HepG2 (cell line): ENCODE measurements at regions not wholly inside any gene's neighbourhood (a gene's known extent, or its start where the extent isn't known, plus 50 kb on each side); places are given as distances from the start of the nearest gene placed in this dataset.

ENCODE experiments used
- BRD4 ChIP-seq: sonication (generic); formaldehyde crosslinking; IDR thresholded peaks from 2 replicates; pipeline ENCODE4 v1.4.0; 2020; ENCODE audit warnings: missing genetic modification reagents
- FOXP4 ChIP-seq: sonication (generic); formaldehyde crosslinking; IDR thresholded peaks from 2 replicates; pipeline ENCODE4 v1.4.0; 2020; ENCODE audit warnings: missing genetic modification reagents
- GABPB1 ChIP-seq: IDR thresholded peaks from 2 replicates; pipeline ENCODE4 v1.6.1; 2016; ENCODE audit warnings: mild to moderate bottlenecking, missing genetic modification reagents, moderate library complexity, missing compliant biosample characterization
- HIVEP1 ChIP-seq: sonication (generic); formaldehyde crosslinking; IDR thresholded peaks from 2 replicates; pipeline ENCODE4 v1.4.0; 2020; ENCODE audit warnings: mild to moderate bottlenecking, missing genetic modification reagents
- MEF2D ChIP-seq: sonication (generic); formaldehyde crosslinking; IDR thresholded peaks from 2 replicates; pipeline ENCODE4 v1.5.1; 2020; ENCODE audit warnings: mild to moderate bottlenecking, missing genetic modification reagents
- PATZ1 ChIP-seq: sonication (generic); formaldehyde crosslinking; IDR thresholded peaks from 2 replicates; pipeline ENCODE4 v1.4.0; 2020; ENCODE audit warnings: missing genetic modification reagents
- SALL1 ChIP-seq: sonication (generic); formaldehyde crosslinking; IDR thresholded peaks from 2 replicates; pipeline ENCODE4 v1.8.0; 2022; ENCODE audit warnings: mild to moderate bottlenecking, missing genetic modification reagents
- SOX13 ChIP-seq, 3 experiments: fragments of 450-650 bp in 1 of 3; sonication (generic) in 1 of 3; formaldehyde crosslinking in 1 of 3; IDR thresholded peaks in 2 of 3; conservative IDR thresholded peaks in 1 of 3; 2 replicates each; pipeline versions ENCODE4 v1.5.0 to v1.6.1; 2016 to 2020; ENCODE audit warnings: antibody characterized with exemption in 1 of 3, mild to moderate bottlenecking in 1 of 3, missing compliant biosample characterization in 1 of 3, missing genetic modification reagents in 1 of 3, moderate library complexity in 1 of 3
- SOX6 ChIP-seq, 2 experiments: fragments of 450-650 bp in 1 of 2; sonication (generic) in 1 of 2; formaldehyde crosslinking in 1 of 2; IDR thresholded peaks; 2 replicates each; pipeline versions ENCODE4 v1.4.0 to v1.6.1; 2017 to 2020; ENCODE audit warnings: antibody characterized with exemption in 1 of 2, mild to moderate bottlenecking in 1 of 2, missing genetic modification reagents in 1 of 2
- TCF7 ChIP-seq: sonication (generic); IDR thresholded peaks from 2 replicates; pipeline ENCODE4 v1.6.1; 2016; ENCODE audit warnings: antibody characterized with exemption, low read depth
- TFE3 ChIP-seq: IDR thresholded peaks from 2 replicates; pipeline ENCODE4 v1.6.1; 2016
- ZNF883 ChIP-seq: sonication (generic); formaldehyde crosslinking; IDR thresholded peaks from 2 replicates; pipeline ENCODE4 v1.5.1; 2020; ENCODE audit warnings: mild to moderate bottlenecking, missing genetic modification reagents; ENCODE audit errors: not compliant biosample characterization
- TF ChIP-seq, protein P1 (sequence below): sonication (generic); formaldehyde crosslinking; IDR thresholded peaks from 2 replicates; pipeline ENCODE4 v1.4.0; 2020; ENCODE audit warnings: missing genetic modification reagents
- TF ChIP-seq, protein P2 (sequence below): IDR thresholded peaks from 2 replicates; pipeline ENCODE4 v1.6.1; 2016; ENCODE audit warnings: low read depth, borderline replicate concordance

DNA sequence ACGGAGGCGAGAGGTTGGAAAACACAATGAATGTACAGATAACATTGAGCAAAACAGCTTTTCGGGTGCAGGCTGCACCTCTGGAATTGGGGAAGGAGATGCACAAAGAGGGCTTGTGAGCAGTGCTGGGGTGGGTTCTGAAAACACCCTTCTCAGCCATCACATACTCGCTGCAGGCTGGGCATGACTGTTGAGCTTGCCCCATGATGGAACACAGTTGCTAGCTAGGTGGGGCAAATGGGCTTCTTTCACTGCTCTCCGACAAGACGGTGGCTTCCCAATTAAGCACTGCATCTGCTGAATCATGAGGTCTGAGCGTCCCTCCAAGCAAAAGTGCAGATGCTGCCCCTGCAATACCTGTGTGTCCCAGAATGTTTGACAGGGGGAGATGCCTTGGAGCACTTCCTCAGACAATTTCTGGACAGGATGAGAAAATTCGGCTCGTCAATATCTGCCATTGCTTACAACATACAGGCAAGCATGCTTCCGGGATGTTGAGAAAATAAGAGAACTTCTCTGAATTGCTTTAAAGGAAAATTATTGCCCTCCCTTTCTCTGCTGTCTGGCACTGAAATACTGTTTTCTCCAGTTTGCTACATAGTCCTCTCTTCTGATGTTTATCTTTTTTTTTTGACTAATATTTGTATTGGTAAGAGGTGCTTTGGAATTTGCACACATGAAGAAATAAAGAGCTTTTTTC is 77.3 kb upstream of the SH3BP4 start (continued):
- TF ChIP-seq MEF2D (0 out of 2 replicates have a peak, but pooled peaks have one; percentile 23), TFE3 (CRISPR knock-in tag) (0 out of 2 replicates have a peak, but pooled peaks have one; percentile 33), TCF7 (0 out of 2 replicates have a peak, but pooled peaks have one; percentile 35), BRD4 (CRISPR knock-in tag) (peak; percentile 63; the same call in 1 of the 2 replicates), GABPB1 (CRISPR knock-in tag) (0 out of 2 replicates have a peak, but pooled peaks have one; percentile 8), SOX13 (IDR thresholded peaks at IDR 0.05) (no peak), SOX13 (CRISPR knock-in tag; conservative IDR thresholded peaks at IDR 0.05 in 1 of 2, IDR thresholded peaks at IDR 0.05 in 1 of 2) (peak in 1 of 2 experiments; percentile 34; a peak in 1 of 4 replicates), SOX6 (IDR thresholded peaks at IDR 0.05) (no peak), SOX6 (CRISPR knock-in tag; IDR thresholded peaks at IDR 0.05) (peak; percentile 37; the same call in 1 of the 2 replicates), SALL1 (CRISPR knock-in tag) (peak; percentile 40; the same call in 1 of the 2 replicates), FOXP4 (CRISPR knock-in tag) (0 out of 2 replicates have a peak, but pooled peaks have one; percentile 6), PATZ1 (CRISPR knock-in tag) (0 out of 2 replicates have a peak, but pooled peaks have one; percentile 40), HIVEP1 (CRISPR knock-in tag) (no peak), ZNF883 (CRISPR knock-in tag) (peak; percentile 18)
- TF ChIP-seq, protein P1, sequence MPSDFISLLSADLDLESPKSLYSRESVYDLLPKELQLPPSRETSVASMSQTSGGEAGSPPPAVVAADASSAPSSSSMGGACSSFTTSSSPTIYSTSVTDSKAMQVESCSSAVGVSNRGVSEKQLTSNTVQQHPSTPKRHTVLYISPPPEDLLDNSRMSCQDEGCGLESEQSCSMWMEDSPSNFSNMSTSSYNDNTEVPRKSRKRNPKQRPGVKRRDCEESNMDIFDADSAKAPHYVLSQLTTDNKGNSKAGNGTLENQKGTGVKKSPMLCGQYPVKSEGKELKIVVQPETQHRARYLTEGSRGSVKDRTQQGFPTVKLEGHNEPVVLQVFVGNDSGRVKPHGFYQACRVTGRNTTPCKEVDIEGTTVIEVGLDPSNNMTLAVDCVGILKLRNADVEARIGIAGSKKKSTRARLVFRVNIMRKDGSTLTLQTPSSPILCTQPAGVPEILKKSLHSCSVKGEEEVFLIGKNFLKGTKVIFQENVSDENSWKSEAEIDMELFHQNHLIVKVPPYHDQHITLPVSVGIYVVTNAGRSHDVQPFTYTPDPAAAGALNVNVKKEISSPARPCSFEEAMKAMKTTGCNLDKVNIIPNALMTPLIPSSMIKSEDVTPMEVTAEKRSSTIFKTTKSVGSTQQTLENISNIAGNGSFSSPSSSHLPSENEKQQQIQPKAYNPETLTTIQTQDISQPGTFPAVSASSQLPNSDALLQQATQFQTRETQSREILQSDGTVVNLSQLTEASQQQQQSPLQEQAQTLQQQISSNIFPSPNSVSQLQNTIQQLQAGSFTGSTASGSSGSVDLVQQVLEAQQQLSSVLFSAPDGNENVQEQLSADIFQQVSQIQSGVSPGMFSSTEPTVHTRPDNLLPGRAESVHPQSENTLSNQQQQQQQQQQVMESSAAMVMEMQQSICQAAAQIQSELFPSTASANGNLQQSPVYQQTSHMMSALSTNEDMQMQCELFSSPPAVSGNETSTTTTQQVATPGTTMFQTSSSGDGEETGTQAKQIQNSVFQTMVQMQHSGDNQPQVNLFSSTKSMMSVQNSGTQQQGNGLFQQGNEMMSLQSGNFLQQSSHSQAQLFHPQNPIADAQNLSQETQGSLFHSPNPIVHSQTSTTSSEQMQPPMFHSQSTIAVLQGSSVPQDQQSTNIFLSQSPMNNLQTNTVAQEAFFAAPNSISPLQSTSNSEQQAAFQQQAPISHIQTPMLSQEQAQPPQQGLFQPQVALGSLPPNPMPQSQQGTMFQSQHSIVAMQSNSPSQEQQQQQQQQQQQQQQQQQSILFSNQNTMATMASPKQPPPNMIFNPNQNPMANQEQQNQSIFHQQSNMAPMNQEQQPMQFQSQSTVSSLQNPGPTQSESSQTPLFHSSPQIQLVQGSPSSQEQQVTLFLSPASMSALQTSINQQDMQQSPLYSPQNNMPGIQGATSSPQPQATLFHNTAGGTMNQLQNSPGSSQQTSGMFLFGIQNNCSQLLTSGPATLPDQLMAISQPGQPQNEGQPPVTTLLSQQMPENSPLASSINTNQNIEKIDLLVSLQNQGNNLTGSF, result 0 out of 2 replicates have a peak, but pooled peaks have one; percentile 42
- TF ChIP-seq, protein P2, sequence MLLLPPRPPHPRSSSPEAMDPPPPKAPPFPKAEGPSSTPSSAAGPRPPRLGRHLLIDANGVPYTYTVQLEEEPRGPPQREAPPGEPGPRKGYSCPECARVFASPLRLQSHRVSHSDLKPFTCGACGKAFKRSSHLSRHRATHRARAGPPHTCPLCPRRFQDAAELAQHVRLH (CRISPR knock-in tag), result no peak
